ENCODE measurements at regions not wholly inside any gene's neighbourhood (a gene's known extent, or its start where the extent isn't known, plus 50 kb on each side); places are given as distances from the start of the nearest gene placed in this dataset.

DNA sequence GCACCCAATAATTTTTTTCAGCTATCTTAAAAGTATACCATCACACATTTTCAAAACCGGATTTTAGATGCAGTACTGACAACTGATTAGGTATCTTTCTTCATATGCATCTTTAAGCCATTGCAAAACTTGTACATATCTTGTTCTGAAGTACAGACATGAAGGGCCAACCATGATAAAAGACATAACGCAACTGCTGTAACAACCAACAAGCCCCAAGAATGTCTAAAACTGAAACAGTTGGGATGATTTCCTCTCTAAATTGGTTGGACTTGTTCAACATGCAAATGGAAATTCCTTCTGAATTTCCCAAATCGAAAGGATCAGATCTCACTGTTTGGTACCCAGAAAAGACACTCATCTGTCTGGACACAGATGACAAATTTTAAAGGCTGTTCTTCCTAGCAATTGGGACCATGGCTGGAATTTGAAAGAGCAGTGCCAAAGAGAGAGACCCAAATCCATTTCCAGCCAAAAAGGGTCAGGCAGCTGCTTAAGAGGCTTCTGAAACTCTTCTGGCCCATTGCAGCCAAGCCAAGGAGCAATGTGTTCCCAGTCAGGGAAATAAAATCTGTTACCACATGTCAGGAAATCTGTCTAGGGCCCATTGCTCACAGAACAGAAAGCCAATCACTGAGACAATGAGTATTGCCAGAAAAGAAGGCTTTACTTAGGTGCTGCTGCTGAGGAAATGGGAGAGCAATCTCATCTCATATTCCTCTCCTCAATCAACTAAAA lies 1122.4 kb upstream of the USP15 start:
- no peak overlapping the region for H3K4me3 ChIP-seq (ENCODE audit: low read depth, low read length)
- TF ChIP-seq, protein P1, sequence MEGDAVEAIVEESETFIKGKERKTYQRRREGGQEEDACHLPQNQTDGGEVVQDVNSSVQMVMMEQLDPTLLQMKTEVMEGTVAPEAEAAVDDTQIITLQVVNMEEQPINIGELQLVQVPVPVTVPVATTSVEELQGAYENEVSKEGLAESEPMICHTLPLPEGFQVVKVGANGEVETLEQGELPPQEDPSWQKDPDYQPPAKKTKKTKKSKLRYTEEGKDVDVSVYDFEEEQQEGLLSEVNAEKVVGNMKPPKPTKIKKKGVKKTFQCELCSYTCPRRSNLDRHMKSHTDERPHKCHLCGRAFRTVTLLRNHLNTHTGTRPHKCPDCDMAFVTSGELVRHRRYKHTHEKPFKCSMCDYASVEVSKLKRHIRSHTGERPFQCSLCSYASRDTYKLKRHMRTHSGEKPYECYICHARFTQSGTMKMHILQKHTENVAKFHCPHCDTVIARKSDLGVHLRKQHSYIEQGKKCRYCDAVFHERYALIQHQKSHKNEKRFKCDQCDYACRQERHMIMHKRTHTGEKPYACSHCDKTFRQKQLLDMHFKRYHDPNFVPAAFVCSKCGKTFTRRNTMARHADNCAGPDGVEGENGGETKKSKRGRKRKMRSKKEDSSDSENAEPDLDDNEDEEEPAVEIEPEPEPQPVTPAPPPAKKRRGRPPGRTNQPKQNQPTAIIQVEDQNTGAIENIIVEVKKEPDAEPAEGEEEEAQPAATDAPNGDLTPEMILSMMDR (IDR thresholded peaks at IDR 0.05; ENCODE audit: low read depth, low read length, missing control alignments): no peak
- DNase-seq (ENCODE audit: low read depth): no peak

DNA sequence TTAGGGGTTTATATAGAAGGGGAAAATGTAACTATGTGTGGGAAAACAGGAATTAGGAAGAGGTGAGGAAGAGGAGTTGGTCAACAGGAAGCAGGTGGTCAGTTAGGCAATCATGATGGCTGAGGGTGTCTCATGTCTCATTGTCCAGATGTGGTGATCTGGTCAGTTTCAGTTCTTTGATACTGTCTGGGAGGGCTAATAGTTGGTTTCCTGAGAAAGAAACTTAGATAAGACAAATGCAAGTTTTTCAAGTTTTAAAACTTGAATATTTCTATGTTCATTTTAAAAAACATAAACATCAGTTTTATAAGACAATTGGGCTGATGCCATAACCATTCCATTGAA lies 1121.8 kb upstream of the USP15 start:
- DNase-seq (ENCODE audit: low read depth): no peak
- H3K4me3 ChIP-seq (ENCODE audit: low read depth, low read length): no peak overlapping the region
- TF ChIP-seq, protein P1 (IDR thresholded peaks at IDR 0.05; ENCODE audit: low read depth, low read length, missing control alignments): no peak

DNA sequence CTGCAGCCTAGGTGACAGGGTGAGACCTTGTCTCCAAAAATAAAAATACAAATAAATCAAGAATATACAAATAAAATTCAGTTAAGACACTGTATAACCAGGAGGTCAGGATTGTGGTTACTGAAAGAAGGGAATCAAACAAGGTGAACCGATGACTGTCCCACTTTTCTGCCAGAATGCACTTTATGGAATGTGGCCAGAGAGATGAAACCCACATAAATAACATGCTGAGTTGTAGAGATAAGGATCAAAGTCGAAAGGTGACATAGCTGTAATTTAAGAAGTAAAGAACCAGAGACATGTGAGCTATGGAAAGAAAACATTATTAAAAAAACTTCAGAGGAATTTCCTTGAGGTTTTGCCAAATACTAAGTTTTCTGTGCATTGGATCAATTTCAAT lies 1098.2 kb upstream of the USP15 start:
- no peak overlapping the region for H3K4me3 ChIP-seq (ENCODE audit: low read depth, low read length)
- DNase-seq (ENCODE audit: low read depth): no peak
- TF ChIP-seq, protein P1 (IDR thresholded peaks at IDR 0.05; ENCODE audit: low read depth, low read length, missing control alignments): no peak

DNA sequence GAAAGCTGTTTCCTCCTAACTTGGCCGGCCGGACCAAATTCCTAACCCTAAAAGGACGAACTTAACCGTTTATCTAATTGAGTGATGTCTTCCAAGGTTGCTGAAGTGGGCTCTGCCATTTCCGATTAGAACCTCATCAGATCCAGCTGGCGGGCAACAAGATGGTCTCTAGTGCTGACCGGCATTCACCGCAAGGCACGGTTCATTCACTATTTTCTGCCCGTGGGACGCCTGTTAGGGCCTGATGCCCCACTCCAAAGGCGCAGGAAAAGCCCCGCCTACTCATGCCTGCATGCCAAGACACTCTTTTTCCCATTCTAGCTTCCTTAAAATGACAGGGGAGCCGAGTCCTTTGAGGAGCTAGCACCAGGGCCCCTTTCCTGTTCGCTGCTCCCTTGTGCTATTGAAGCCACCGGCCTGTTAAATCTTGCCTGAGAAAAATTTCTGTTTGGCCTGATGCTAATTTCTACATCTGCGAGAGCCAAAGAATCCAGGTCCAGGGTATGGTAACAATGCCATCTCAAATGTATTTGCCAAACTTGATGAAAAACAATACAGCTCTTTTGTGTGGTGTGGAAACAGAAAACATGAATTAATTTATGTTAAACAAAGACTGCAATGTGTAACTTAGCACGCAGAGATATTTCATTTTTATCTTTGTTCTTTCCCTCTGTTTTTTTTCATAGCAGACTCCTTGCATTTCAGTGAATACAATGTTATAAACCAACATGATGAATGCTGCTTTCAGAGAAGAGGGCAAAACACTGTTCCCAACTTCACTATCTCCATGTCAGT lies 1071.2 kb upstream of the USP15 start:
- H3K4me3 ChIP-seq (ENCODE audit: low read depth, low read length): no peak overlapping the region
- no peak for DNase-seq (ENCODE audit: low read depth)
- TF ChIP-seq, protein P1 (IDR thresholded peaks at IDR 0.05; ENCODE audit: low read depth, low read length, missing control alignments): no peak

DNA sequence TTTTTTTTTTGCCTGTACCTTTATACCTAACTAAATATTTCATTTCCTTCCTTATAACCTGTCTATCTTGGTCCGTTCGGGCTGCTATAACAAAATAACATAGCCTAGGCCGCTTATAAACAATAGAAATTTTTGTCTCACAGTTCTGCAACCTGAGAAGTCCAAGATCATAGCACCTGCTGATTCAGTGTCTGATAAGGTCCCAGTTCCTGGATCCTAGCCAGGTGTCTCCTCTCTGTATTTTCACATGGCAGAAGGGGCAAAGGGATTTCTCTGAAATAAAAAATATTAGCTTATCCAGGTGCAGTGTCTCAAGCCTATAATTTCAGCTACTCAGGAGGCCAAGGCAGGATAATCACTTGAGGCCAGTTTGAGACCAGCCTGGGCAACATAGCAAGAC lies 1046.6 kb upstream of the USP15 start:
- DNase-seq (ENCODE audit: low read depth): no peak

DNA sequence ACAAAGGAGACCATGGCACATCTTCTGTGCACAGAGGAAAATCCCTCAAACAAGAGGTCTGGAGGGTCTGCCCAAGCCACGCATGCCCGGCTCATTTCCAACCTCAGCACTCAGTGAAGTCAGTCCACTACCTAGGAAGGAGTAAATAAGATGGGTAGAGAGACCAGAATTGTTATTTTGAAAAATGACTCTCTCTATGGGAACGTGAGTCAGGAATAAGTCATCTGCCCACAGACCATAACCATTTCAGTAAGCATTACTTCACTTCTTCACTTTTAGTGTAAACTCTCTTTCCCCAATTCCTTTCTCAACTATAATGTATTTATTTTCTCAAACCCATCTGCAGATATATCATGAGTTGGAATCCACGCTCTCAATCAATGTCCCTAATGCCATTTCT lies 1039.9 kb upstream of the USP15 start:
- DNase-seq (ENCODE audit: low read depth): no peak
- TF ChIP-seq, protein P1 (IDR thresholded peaks at IDR 0.05; ENCODE audit: low read depth, low read length, missing control alignments): no peak
- no peak overlapping the region for H3K4me3 ChIP-seq (ENCODE audit: low read depth, low read length)

More for the DNA sequence above, 1046.6 kb upstream of the USP15 start:
- TF ChIP-seq, protein P1 (IDR thresholded peaks at IDR 0.05; ENCODE audit: low read depth, low read length, missing control alignments): no peak
- no peak overlapping the region for H3K4me3 ChIP-seq (ENCODE audit: low read depth, low read length)
